Lung (tissue), 11 donors: ENCODE measurements at regions not wholly inside any gene's neighbourhood (a gene's known extent, or its start where the extent isn't known, plus 50 kb on each side); places are given as distances from the start of the nearest gene placed in this dataset.

Experiments used
- ATAC-seq: fragments of 200-7000 bp; cut with Tn5 transposase; one replicate; pipeline ENCODE4 v1.9.1; 2020; ENCODE audit warnings: moderate number of reproducible peaks; ENCODE audit not compliant: insufficient read depth, low FRiP score
- DNase-seq, 3 donors: peaks; one replicate each; pipeline ENCODE4 v3.0.0-alpha.2; 2013 to 2017
- H3K27ac ChIP-seq, 2 donors: one replicate each; pipeline ENCODE4 v1.5.1; 2013; ENCODE audit warnings: mild to moderate bottlenecking in 2 of 2, moderate library complexity in 2 of 2, control low read depth in 1 of 2, inconsistent platforms in 1 of 2, low read depth in 1 of 2, low read length in 1 of 2
- H3K27me3 ChIP-seq, 3 donors: one replicate each; pipeline ENCODE4 v1.5.1; 2013; ENCODE audit warnings: low read length in 2 of 3; ENCODE audit not compliant: control insufficient read depth in 3 of 3, insufficient read depth in 3 of 3
- H3K36me3 ChIP-seq, 4 donors: one replicate each; pipeline ENCODE4 v1.5.1; 2013; ENCODE audit warnings: low read length in 4 of 4, mild to moderate bottlenecking in 1 of 4, moderate library complexity in 1 of 4; ENCODE audit not compliant: control insufficient read depth in 4 of 4, insufficient read depth in 4 of 4
- H3K4me1 ChIP-seq, 5 donors: one replicate each; pipeline ENCODE4 v1.5.1; 2013; ENCODE audit warnings: low read length in 5 of 5, mild to moderate bottlenecking in 2 of 5, moderate library complexity in 1 of 5; ENCODE audit not compliant: control insufficient read depth in 5 of 5, insufficient read depth in 5 of 5
- H3K4me3 ChIP-seq: one replicate; pipeline ENCODE4 v1.5.1; 2013; ENCODE audit warnings: mild to moderate bottlenecking, control low read depth, moderate library complexity
- H3K9ac ChIP-seq, 2 donors: one replicate each; pipeline ENCODE4 v1.5.1; 2013; ENCODE audit warnings: low read length in 2 of 2, control low read depth in 1 of 2; ENCODE audit not compliant: insufficient read depth in 1 of 2
- H3K9me3 ChIP-seq, 4 donors: one replicate each; pipeline ENCODE4 v1.5.1; 2013; ENCODE audit warnings: low read length in 3 of 4, mild to moderate bottlenecking in 1 of 4, moderate library complexity in 1 of 4; ENCODE audit not compliant: control insufficient read depth in 4 of 4, insufficient read depth in 3 of 4
- WGBS, 2 donors: extraction: QIAGEN DNeasy Blood & Tissue Kit; methylation state at CpG; one replicate each; pipeline ENCODE4 v1.1.7; 2013; 5-methylcytosine and 5-hydroxymethylcytosine counted together
- TF ChIP-seq, protein P1 (sequence below): IDR thresholded peaks from 2 replicates; pipeline ENCODE4 v1.5.1; 2012; ENCODE audit warnings: mild to moderate bottlenecking; ENCODE audit errors: control extremely low read depth, extremely low read depth
- donor health status: control.
- donor health status: control.
- donor health status: Bipolar disorder and iron deficiency.
- donor health status: healthy.
- donor health status: DM: yes; HTN: yes; CAD: no.

GRCh38 chr13:62544928-62545327, 1129.3 kb upstream of the PCDH20 start:
- Histone ChIP-seq H3K36me3 (no peaks in the 10 kb centered on the region), H3K9ac (no peak overlapping the region), H3K4me1 (no peaks in the 10 kb centered on the region), H3K4me3 (no peak overlapping the region), H3K27ac (no peak overlapping the region), H3K27me3 (no peaks in the 10 kb centered on the region), H3K9me3 (no peaks in the 10 kb centered on the region)
- TF ChIP-seq, protein P1, sequence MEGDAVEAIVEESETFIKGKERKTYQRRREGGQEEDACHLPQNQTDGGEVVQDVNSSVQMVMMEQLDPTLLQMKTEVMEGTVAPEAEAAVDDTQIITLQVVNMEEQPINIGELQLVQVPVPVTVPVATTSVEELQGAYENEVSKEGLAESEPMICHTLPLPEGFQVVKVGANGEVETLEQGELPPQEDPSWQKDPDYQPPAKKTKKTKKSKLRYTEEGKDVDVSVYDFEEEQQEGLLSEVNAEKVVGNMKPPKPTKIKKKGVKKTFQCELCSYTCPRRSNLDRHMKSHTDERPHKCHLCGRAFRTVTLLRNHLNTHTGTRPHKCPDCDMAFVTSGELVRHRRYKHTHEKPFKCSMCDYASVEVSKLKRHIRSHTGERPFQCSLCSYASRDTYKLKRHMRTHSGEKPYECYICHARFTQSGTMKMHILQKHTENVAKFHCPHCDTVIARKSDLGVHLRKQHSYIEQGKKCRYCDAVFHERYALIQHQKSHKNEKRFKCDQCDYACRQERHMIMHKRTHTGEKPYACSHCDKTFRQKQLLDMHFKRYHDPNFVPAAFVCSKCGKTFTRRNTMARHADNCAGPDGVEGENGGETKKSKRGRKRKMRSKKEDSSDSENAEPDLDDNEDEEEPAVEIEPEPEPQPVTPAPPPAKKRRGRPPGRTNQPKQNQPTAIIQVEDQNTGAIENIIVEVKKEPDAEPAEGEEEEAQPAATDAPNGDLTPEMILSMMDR = no peak
- WGBS, 2 donors = 87 to 88% methylated on average over 4 of the region's 4 CpGs
- no peak for ATAC-seq
- no peak for DNase-seq

DNA sequence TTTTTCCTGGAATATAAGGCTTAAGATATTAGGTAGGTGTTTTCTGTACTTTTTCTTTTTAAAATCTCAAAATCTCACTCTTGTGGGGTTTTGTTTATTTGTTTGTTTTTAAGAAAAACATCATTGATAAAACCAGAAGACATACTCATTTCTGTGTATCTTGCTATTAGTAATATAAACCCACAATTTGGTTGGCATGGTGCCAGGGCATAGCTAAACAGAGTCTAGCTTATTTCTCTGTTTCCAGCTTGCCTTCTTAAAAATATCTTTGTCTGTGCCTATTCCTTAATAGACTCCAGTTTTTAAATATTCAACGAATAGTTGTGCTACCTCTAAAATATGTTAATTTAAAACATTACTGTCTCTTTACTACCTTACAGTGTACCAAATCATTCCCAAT, 1121.9 kb upstream of the PCDH20 start:
- Histone ChIP-seq H3K4me1 (no peaks in the 10 kb centered on the region), H3K27me3 (no peaks in the 10 kb centered on the region), H3K9ac (no peak overlapping the region), H3K27ac (no peak overlapping the region), H3K36me3 (no peaks in the 10 kb centered on the region), H3K4me3 (no peak overlapping the region), H3K9me3 (no peaks in the 10 kb centered on the region)
- DNase-seq (peak in 2 of 3 donors; percentile 12 to 28), ATAC-seq (no peak)
- 85 to 88% methylated on average over 1 of the region's 1 CpG for WGBS, 2 donors
- TF ChIP-seq, protein P1 = no peak

GRCh38 chr13:62525652-62526051, 1110.0 kb upstream of the PCDH20 start:
- ATAC-seq (no peak), DNase-seq (no peak)
- 70 to 82% methylated on average over 2 of the region's 2 CpGs for WGBS, 2 donors
- H3K9me3 ChIP-seq = no peaks in the 10 kb centered on the region
- H3K36me3 ChIP-seq = no peaks in the 10 kb centered on the region
- no peaks in the 10 kb centered on the region for H3K27me3 ChIP-seq
- TF ChIP-seq, protein P1 = no peak
- no peak overlapping the region for H3K27ac ChIP-seq
- no peak overlapping the region for H3K9ac ChIP-seq
- no peak overlapping the region for H3K4me3 ChIP-seq
- H3K4me1 ChIP-seq = no peaks in the 10 kb centered on the region

- Histone ChIP-seq H3K36me3 (no peaks in the 10 kb centered on the region), H3K27ac (no peak overlapping the region), H3K9ac (no peak overlapping the region), H3K9me3 (no peaks in the 10 kb centered on the region), H3K4me1 (no peaks in the 10 kb centered on the region), H3K4me3 (no peak overlapping the region), H3K27me3 (no peaks in the 10 kb centered on the region)
- no peak for ATAC-seq
- TF ChIP-seq, protein P1 = no peak
- DNase-seq = no peak
- WGBS, 2 donors = 82 to 94% methylated on average over 1 of the region's 1 CpG
Observed at GRCh38 chr13:62524498-62524897, 1108.8 kb upstream of the PCDH20 start.
